ENCODE measurements at regions not wholly inside any gene's neighbourhood (a gene's known extent, or its start where the extent isn't known, plus 50 kb on each side); places are given as distances from the start of the nearest gene placed in this dataset.
"Not testable (repeated sequence)": the region's sequence is repeated elsewhere in the genome, so short reads cannot be mapped to it uniquely, and the experiment has no call there.

DNA sequence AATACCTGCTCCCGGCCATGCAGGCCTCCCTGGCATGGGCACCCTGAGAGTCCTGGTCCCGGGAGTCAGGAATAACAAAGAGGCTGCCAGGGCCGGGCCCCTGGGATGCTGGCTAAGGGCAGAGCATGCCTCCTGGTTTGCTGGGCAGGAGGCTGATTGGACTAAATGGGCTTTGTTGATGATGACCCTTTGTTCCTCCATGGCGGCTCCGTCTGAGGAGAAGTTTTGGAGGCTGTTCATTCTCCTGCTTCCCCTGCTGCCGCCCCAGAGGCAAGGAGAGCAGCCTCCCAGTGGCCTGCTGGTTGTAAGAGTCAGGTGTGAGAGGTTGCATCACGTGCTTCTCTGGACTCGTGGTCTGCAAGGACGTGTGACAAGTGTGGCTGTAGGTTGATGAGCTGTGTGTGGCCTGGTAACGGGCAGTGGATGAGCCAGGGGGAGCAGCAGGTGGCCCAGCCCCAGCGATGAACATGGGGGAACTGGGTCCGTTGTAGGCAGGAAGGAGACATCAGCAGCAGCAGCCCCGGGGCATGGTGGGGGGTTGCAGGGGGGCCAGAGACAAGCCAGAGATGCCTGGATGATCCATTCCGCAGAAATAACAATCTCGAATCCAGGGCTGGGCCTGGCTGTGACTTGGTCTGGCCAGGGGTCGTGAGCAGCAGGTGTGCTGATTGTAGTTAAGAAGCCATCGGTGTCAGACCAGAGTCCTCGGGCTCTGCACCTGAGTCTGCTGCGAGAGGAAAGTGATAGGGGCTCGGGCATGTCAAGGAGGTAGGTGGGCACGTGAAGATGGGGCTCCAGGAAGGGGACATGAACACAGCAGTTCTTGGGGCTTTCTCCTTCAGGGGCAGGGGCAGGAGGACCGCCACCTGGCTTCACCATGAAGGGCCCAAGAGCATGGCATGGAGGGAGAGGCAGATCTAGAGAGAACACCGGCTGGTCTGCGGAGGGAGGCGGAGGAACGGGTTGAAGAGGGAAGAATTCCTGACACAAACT lies 101.4 kb downstream of the TNFRSF13B start:
- no peaks in the 10 kb centered on the region for H3K36me3 ChIP-seq (ENCODE audit: control insufficient read depth, insufficient read depth, low read length)
- TF ChIP-seq, protein P1, sequence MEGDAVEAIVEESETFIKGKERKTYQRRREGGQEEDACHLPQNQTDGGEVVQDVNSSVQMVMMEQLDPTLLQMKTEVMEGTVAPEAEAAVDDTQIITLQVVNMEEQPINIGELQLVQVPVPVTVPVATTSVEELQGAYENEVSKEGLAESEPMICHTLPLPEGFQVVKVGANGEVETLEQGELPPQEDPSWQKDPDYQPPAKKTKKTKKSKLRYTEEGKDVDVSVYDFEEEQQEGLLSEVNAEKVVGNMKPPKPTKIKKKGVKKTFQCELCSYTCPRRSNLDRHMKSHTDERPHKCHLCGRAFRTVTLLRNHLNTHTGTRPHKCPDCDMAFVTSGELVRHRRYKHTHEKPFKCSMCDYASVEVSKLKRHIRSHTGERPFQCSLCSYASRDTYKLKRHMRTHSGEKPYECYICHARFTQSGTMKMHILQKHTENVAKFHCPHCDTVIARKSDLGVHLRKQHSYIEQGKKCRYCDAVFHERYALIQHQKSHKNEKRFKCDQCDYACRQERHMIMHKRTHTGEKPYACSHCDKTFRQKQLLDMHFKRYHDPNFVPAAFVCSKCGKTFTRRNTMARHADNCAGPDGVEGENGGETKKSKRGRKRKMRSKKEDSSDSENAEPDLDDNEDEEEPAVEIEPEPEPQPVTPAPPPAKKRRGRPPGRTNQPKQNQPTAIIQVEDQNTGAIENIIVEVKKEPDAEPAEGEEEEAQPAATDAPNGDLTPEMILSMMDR (IDR thresholded peaks at IDR 0.05; ENCODE audit: insufficient read depth, low read length, poor library complexity, severe bottlenecking) = no peak
- no peak for DNase-seq (ENCODE audit: low read depth)
- no peaks in the 10 kb centered on the region for H3K27me3 ChIP-seq (ENCODE audit: control insufficient read depth, insufficient read depth, low read length)
- H3K4me3 ChIP-seq (ENCODE audit: low read depth, low read length) = no peak overlapping the region

DNA sequence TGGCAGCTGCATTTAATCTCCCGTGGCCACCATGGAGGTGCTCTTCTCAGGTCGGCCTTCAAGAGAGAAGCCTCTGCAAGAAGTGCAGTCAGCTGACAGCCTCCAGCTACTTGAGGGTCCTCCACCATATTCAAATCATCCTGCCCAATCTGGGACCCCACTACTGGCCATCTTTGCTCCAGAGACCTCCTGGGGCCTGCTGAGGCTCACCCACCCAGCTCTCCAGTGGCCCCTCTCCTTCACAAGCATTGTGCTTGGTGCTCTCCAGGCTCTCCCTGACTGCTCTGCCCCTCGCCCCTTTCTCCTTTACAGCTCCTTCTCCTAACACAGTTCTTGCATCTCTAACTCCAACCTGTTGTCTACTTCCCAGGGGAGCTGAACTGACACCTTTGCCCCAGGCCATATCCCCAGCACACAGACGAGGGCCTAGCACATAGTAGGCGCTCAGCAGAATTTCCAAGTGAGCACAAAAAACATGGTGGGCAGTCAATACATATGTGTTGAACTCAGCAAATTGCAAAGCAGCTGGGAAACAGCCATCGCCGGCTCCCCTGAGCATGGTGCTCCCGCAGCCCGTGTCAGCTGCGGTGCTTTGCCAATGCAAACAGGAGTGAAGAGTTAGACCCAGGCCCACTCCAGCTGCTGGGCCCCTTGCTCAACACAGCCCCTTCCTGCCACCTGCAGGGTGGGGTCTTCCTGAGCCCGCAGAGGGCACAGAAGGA lies 102.2 kb downstream of the TNFRSF13B start:
- not testable (repeated sequence) for DNase-seq (ENCODE audit: low read depth); H3K4me3 ChIP-seq (ENCODE audit: low read depth, low read length); H3K27me3 ChIP-seq (ENCODE audit: control insufficient read depth, insufficient read depth, low read length); H3K36me3 ChIP-seq (ENCODE audit: control insufficient read depth, insufficient read depth, low read length)

DNA sequence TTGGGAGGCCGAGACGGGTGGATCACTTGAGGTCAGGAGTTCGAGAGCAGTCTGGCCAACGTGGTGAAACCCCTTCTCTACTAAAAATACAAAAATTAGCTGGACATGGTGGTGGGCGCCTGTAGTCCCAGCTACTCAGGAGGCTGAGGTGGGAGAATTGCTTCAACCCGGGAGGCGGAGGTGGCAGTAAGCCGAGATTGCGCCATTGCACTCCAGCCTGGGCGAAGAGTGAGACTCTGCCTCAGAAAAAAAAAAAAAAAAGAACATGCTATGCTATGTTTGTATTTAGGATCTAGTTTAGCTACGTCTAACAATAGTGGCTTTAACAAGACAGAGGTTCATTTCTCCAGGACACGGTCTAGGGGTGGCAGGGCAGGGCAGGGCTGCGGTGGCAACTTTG lies 103.3 kb downstream of the TNFRSF13B start:
- not testable (repeated sequence) for DNase-seq (ENCODE audit: low read depth); H3K36me3 ChIP-seq (ENCODE audit: control insufficient read depth, insufficient read depth, low read length); H3K4me3 ChIP-seq (ENCODE audit: low read depth, low read length); H3K27me3 ChIP-seq (ENCODE audit: control insufficient read depth, insufficient read depth, low read length)

DNA sequence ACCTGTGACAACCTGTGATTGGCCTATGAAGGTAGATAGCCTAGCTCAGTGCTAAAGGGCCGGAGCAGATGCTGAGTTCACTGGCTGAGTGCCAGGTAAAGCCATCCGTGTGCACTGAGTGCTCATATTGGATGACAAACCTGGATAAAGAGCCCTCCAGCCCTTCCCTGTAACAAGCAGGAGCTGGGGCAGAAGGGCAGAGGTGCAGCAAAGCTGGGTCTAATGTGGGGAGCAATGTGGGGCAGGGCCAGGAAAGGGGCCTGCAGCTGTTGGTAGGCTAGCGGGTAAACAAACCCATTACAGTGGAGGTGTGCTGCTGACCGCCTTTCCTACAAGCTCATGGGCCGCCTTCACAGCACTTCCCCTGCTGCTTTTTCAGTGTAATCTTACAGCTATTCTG lies 104.4 kb downstream of the TNFRSF13B start:
- H3K27me3 ChIP-seq (ENCODE audit: control insufficient read depth, insufficient read depth, low read length); H3K36me3 ChIP-seq (ENCODE audit: control insufficient read depth, insufficient read depth, low read length); H3K4me3 ChIP-seq (ENCODE audit: low read depth, low read length); DNase-seq (ENCODE audit: low read depth): not testable (repeated sequence)

DNA sequence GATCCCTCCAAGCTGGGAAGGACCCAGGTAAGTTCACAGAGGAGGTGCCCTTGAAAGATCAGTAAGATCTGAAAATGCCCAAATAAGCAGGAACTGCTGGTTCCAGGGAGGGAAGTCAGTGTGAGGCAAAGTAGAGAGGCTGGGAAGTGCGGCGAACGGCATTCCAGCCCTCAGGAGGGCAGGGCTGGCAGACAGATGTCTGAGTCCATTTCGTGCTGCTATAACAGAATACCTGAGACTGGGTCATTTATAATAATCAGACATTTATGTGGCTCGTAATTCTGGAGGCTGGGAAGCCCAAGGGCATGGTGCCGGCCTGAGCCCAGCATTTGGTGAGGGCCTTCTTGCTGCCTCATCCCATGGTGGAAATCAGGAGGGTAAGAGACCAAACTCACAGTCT lies 105.1 kb downstream of the TNFRSF13B start:
- H3K36me3 ChIP-seq (ENCODE audit: control insufficient read depth, insufficient read depth, low read length); H3K27me3 ChIP-seq (ENCODE audit: control insufficient read depth, insufficient read depth, low read length); H3K4me3 ChIP-seq (ENCODE audit: low read depth, low read length); DNase-seq (ENCODE audit: low read depth): not testable (repeated sequence)

DNA sequence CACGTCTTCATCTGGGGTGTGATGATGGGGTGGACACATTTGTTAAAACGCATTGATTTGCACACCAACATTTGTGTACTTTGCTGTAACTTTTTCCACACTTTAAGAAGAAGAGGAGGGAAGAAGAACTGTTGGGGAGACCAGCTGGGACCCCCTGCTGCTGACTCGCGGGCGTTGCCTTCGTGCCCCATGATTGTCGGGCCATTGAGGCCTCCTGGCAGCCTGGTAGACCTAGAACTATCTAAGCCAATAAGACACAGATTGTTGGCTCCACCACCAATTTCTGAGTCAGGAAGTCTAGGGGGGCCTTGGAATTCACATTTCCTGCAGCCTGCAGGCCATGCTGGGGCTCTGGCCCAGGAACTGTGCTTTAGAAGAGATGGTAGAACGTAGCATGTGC lies 105.5 kb downstream of the TNFRSF13B start:
- H3K4me3 ChIP-seq (ENCODE audit: low read depth, low read length) = no peak overlapping the region
- TF ChIP-seq, protein P1 (IDR thresholded peaks at IDR 0.05; ENCODE audit: insufficient read depth, low read length, poor library complexity, severe bottlenecking) = no peak
- H3K36me3 ChIP-seq (ENCODE audit: control insufficient read depth, insufficient read depth, low read length) = no peaks in the 10 kb centered on the region
- H3K27me3 ChIP-seq (ENCODE audit: control insufficient read depth, insufficient read depth, low read length) = no peaks in the 10 kb centered on the region
- no peak for DNase-seq (ENCODE audit: low read depth)

DNA sequence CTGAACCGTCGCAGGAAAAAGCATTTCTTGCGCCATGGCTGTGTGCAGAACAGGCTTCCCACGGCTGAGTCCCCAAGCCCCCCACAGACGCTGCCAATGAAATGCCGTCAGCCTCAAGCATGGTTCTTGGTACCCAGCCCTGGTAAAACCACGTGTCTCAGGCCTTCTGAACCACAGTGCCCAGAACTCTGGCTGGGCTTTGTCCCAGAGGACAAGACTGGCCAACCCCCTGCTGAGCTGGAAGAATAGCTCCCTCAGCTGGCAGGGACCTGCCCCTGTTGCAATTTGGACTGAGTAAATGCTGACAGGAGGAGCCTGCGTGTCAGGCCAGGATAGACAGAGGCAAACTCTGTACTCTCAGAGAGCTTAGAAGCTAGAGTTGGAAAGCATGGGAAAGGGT lies 106.2 kb downstream of the TNFRSF13B start:
- H3K4me3 ChIP-seq (ENCODE audit: low read depth, low read length); DNase-seq (ENCODE audit: low read depth); H3K27me3 ChIP-seq (ENCODE audit: control insufficient read depth, insufficient read depth, low read length); H3K36me3 ChIP-seq (ENCODE audit: control insufficient read depth, insufficient read depth, low read length): not testable (repeated sequence)

DNA sequence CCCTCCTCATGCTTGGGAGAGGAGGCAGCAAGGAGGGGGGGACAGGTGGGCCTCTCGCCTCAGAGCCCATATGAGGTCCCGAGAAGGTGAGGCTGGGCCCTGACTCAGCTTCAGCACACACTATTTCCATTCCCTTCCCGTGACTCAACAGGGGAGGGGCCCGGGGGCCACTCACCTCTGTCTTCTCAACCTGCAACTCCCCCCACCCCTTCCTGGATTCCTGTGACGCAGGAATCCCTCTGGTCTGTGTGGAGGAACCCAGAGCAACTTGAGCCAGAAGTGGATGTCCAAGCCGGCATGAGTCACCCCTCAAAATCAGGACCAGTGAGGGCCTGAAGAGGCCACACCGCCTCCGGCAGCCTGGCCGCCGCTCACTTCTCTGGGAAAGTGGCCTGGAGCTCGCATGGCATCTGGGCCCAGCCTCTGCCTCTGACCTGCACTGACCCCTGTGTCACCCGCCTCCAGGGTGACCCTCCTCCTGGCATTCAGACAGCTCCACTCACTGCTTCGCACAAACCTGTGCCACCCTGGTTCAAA lies 106.8 kb downstream of the TNFRSF13B start:
- H3K27me3 ChIP-seq (ENCODE audit: control insufficient read depth, insufficient read depth, low read length); DNase-seq (ENCODE audit: low read depth); H3K36me3 ChIP-seq (ENCODE audit: control insufficient read depth, insufficient read depth, low read length); H3K4me3 ChIP-seq (ENCODE audit: low read depth, low read length): not testable (repeated sequence)

DNA sequence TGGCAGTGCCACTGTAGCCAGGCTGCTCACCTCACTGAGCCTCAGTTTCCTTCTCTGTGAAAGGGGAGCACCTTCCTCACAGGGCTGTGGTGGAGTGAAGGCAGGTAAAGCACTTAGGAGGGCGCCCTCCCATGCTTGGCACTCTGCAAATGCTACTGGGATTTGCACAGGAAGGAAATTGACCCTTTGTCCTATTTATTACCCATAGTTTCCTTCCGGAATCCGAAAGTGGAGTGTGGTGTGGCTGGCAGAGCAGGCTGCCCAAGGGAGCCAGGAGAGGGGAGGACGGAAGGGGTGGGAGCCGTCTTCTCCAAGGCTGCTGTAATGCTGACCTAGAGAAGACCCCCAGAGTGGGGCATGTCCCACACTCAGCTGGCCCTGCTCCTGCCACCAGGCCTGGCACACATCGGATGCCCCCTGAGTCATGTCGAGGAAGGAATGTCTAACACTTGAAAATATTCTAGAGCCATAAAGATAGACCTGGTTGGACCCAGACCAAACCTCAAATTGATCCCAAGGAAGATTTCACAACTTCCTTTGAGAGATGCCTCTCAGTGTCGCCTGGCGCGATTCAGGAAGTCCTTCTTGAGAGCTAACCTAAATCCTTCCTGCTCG lies 107.3 kb downstream of the TNFRSF13B start:
- DNase-seq (ENCODE audit: low read depth) = not testable (repeated sequence)

DNA sequence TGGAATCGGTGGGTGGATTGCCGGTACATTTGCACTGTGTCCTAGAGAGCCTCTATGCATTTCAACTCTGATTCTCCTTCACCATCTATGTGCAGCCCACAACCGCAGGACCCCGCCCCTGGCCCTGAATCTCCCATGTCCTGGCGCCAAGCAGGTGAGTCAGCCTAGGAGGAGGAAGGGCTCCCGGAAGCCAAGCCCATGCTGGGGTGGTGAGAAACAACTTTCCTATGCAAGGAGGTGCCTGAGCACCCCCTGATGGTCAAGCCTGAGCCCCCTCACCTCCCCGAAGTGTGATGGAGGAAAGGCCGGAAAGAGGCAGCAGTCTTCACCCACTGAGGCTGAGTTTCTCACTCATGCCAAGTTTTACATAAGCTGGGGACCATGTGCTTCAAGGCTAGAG lies 110.8 kb downstream of the TNFRSF13B start:
- not testable (repeated sequence) for DNase-seq (ENCODE audit: low read depth); H3K4me3 ChIP-seq (ENCODE audit: low read depth, low read length); H3K27me3 ChIP-seq (ENCODE audit: control insufficient read depth, insufficient read depth, low read length); H3K36me3 ChIP-seq (ENCODE audit: control insufficient read depth, insufficient read depth, low read length)

More for the DNA sequence above, 107.3 kb downstream of the TNFRSF13B start:
- H3K4me3 ChIP-seq (ENCODE audit: low read depth, low read length); H3K27me3 ChIP-seq (ENCODE audit: control insufficient read depth, insufficient read depth, low read length); H3K36me3 ChIP-seq (ENCODE audit: control insufficient read depth, insufficient read depth, low read length): not testable (repeated sequence)

DNA sequence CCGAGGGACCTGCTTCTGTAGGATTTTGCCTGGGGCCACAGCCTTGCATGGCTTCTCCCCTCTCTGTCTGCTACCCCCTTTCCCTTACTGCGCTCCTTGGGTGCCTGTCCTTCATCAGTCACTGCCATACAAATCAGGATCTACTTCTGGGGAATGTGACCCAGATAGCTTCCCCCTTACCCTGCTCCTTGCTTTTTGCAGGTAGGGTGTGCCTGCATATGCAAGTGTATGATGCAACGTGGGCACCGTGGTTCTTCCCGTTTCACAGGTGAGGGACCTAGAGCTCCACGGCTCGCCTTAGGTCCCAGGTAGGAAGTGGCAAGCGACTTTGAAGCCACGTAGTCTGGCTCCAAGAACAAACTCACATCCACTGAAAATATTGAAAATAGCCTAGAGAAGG lies 111.5 kb downstream of the TNFRSF13B start:
- not testable (repeated sequence) for H3K4me3 ChIP-seq (ENCODE audit: low read depth, low read length)

DNA sequence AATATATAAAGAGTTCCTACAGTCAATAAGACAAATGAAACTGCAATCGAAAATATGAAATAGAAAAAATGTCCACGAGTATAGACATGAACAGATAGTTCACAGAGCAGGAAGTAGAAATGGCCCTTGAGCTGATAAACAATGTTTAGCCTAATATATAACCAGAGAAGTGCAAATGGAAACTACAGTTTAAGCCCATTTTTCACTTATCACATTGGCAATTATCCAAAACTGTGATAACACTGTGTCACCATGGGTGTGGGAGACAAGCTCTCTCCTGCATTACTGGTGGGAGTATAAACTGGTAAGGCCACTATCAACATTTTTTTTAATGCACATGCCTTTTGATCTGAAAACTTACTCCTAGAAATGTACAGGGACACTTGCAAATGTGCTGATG lies 112.4 kb downstream of the TNFRSF13B start:
- not testable (repeated sequence) for DNase-seq (ENCODE audit: low read depth); H3K27me3 ChIP-seq (ENCODE audit: control insufficient read depth, insufficient read depth, low read length); H3K36me3 ChIP-seq (ENCODE audit: control insufficient read depth, insufficient read depth, low read length); H3K4me3 ChIP-seq (ENCODE audit: low read depth, low read length)

More for the DNA sequence above, 111.5 kb downstream of the TNFRSF13B start:
- not testable (repeated sequence) for H3K27me3 ChIP-seq (ENCODE audit: control insufficient read depth, insufficient read depth, low read length); H3K36me3 ChIP-seq (ENCODE audit: control insufficient read depth, insufficient read depth, low read length); DNase-seq (ENCODE audit: low read depth)

All from kidney epithelial cell (primary cell).